ENCODE measurements at regions not wholly inside any gene's neighbourhood (a gene's known extent, or its start where the extent isn't known, plus 50 kb on each side); places are given as distances from the start of the nearest gene placed in this dataset.

DNA sequence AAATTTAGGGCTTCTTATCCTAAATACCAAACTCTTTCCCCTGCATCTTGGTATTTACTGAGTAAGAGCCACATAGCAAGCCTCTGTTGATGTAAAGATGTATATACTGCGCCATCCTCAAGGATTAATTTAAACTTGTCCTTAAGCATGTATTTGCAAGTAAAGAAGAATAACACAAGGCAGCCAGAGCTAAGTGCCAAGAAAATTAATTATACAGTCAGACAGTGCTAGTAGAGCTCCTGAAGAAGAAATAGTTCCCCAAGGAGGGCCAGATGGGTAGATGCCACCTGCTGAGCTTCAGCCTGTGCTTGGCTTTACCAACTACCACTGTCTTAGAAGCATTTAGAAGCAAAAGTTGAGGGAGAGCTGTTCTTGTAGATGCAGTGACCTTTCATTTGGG is 470.0 kb downstream of the BUD13 start:
- TF ChIP-seq EZH2 (IDR thresholded peaks at IDR 0.05; ENCODE audit: low read length, missing control alignments) (no peak), CTCF (conservative IDR thresholded peaks at IDR 0.05 in 1 of 2, IDR thresholded peaks at IDR 0.05 in 1 of 2; ENCODE audit: low read depth in 1 of 2, low read length in 2 of 2) (no peak)
